ENCODE measurements at regions not wholly inside any gene's neighbourhood (a gene's known extent, or its start where the extent isn't known, plus 50 kb on each side); places are given as distances from the start of the nearest gene placed in this dataset.

DNA sequence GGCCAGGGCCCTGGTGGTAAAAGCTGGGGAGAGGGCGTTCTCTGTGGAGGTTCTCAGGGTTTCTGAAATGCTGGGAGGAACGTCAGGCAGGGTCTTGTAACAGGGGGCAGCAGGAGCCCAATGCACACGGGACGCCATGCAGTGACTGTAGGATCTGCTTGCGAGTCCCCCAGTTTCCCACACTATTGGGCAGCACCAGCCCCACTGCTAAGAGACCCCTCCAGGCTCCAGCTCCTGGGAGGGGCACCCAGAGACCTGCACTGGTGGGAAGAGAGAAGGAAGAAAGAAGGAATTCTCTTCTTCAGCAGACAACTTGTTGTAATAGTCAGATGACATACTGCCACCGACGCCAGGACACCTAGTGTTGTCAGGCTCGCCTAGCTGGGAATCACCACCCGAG, 55.2 kb upstream of the RNF7 start:
- TF ChIP-seq CTCF (conservative IDR thresholded peaks at IDR 0.05 in 1 of 2, IDR thresholded peaks at IDR 0.05 in 1 of 2; ENCODE audit: low read depth in 1 of 2, low read length in 2 of 2) (no peak), EZH2 (IDR thresholded peaks at IDR 0.05; ENCODE audit: low read length, missing control alignments) (no peak)

Measured in fibroblast of lung (primary cell).